ENCODE measurements at regions not wholly inside any gene's neighbourhood (a gene's known extent, or its start where the extent isn't known, plus 50 kb on each side); places are given as distances from the start of the nearest gene placed in this dataset.
A peak's percentile ranks its signal among the peaks of the same experiment; 100 is the strongest.

GRCh38 chr16:52649870-52650269, 102.9 kb upstream of the TOX3 start:
- Histone ChIP-seq H3K9ac (ENCODE audit: extremely low read depth, low read length, poor library complexity, severe bottlenecking) (no peak overlapping the region), H3K9me3 (ENCODE audit: control insufficient read depth, low read length) (no peaks in the 10 kb centered on the region), H3K4me3 (ENCODE audit: low read length) (no peak overlapping the region), H3K4me1 (ENCODE audit: control insufficient read depth, insufficient read depth, low read length) (peaks cover 13% of the 10 kb centered on the region), H3K27me3 (ENCODE audit: control insufficient read depth, insufficient read depth, low read length, poor library complexity, severe bottlenecking) (peaks cover 12% of the 10 kb centered on the region), H3K36me3 (ENCODE audit: control insufficient read depth, insufficient read depth, low read length) (no peaks in the 10 kb centered on the region), H3K27ac (ENCODE audit: low read depth, low read length) (no peak overlapping the region)
- 89 to 100% methylated on average over 1 of the region's 1 CpG for WGBS, 2 experiments (ENCODE audit: insufficient coverage in 1 of 2, insufficient read length in 1 of 2)
- Mint-ChIP-seq H3K36me3 (ENCODE audit: low read depth) (no peaks in the 10 kb centered on the region), H3K27me3 (ENCODE audit: insufficient read depth) (peaks cover 26% of the 10 kb centered on the region), H3K4me1 (peaks cover 42% of the 10 kb centered on the region), H3K9me3 (peaks cover 2% of the 10 kb centered on the region), H3K27ac (no peak overlapping the region), H3K4me3 (no peak overlapping the region)
- no peak for TF ChIP-seq CTCF (conservative IDR thresholded peaks at IDR 0.05)
- no peak for DNase-seq

- Histone ChIP-seq H3K4me3 (ENCODE audit: low read length) (no peak overlapping the region), H3K9me3 (ENCODE audit: control insufficient read depth, low read length) (no peaks in the 10 kb centered on the region), H3K27ac (ENCODE audit: low read depth, low read length) (no peak overlapping the region), H3K36me3 (ENCODE audit: control insufficient read depth, insufficient read depth, low read length) (no peaks in the 10 kb centered on the region), H3K27me3 (ENCODE audit: control insufficient read depth, insufficient read depth, low read length, poor library complexity, severe bottlenecking) (peaks cover 33% of the 10 kb centered on the region), H3K9ac (ENCODE audit: extremely low read depth, low read length, poor library complexity, severe bottlenecking) (peak overlapping the region; percentile 40), H3K4me1 (ENCODE audit: control insufficient read depth, insufficient read depth, low read length) (peaks cover 13% of the 10 kb centered on the region)
- no peak for TF ChIP-seq CTCF (conservative IDR thresholded peaks at IDR 0.05)
- 57 to 100% methylated on average over 1 to 2 of the region's 2 CpGs for WGBS, 2 experiments (ENCODE audit: insufficient coverage in 1 of 2, insufficient read length in 1 of 2)
- Mint-ChIP-seq H3K4me3 (no peak overlapping the region), H3K36me3 (ENCODE audit: low read depth) (no peaks in the 10 kb centered on the region), H3K9me3 (peaks cover 2% of the 10 kb centered on the region), H3K27ac (peak overlapping the region; percentile 62), H3K4me1 (peaks cover 42% of the 10 kb centered on the region), H3K27me3 (ENCODE audit: insufficient read depth) (peaks cover 44% of the 10 kb centered on the region)
- no peak for DNase-seq
Observed at GRCh38 chr16:52647588-52647987, 100.6 kb upstream of the TOX3 start.

GRCh38 chr16:52643006-52643405, 96.1 kb upstream of the TOX3 start:
- Mint-ChIP-seq H3K4me3 (no peak overlapping the region), H3K27me3 (ENCODE audit: insufficient read depth) (peaks cover 65% of the 10 kb centered on the region), H3K4me1 (peaks cover 19% of the 10 kb centered on the region), H3K36me3 (ENCODE audit: low read depth) (no peaks in the 10 kb centered on the region), H3K27ac (no peak overlapping the region), H3K9me3 (peaks cover 2% of the 10 kb centered on the region)
- H3K9ac ChIP-seq (ENCODE audit: extremely low read depth, low read length, poor library complexity, severe bottlenecking), result no peak overlapping the region
- H3K4me3 ChIP-seq (ENCODE audit: low read length), result no peak overlapping the region
- H3K4me1 ChIP-seq (ENCODE audit: control insufficient read depth, insufficient read depth, low read length), result peaks cover 3% of the 10 kb centered on the region
- DNase-seq, result no peak
- no peaks in the 10 kb centered on the region for H3K9me3 ChIP-seq (ENCODE audit: control insufficient read depth, low read length)
- no peak overlapping the region for H3K27ac ChIP-seq (ENCODE audit: low read depth, low read length)
- H3K27me3 ChIP-seq (ENCODE audit: control insufficient read depth, insufficient read depth, low read length, poor library complexity, severe bottlenecking), result peaks cover 23% of the 10 kb centered on the region
- no peaks in the 10 kb centered on the region for H3K36me3 ChIP-seq (ENCODE audit: control insufficient read depth, insufficient read depth, low read length)
- no peak for TF ChIP-seq CTCF (conservative IDR thresholded peaks at IDR 0.05)
- 78 to 93% methylated on average over 2 to 3 of the region's 3 CpGs for WGBS, 2 experiments (ENCODE audit: insufficient coverage in 1 of 2, insufficient read length in 1 of 2)

Data from endodermal cell (in vitro differentiated cells).